Activated CD8-positive, alpha-beta memory T cell treated with anti-CD3 and anti-CD28 coated beads, Interleukin-2, amount 50 U/mL, for 4 hours (primary cell): ENCODE measurements at regions not wholly inside any gene's neighbourhood (a gene's known extent, or its start where the extent isn't known, plus 50 kb on each side); places are given as distances from the start of the nearest gene placed in this dataset.
"Not testable (repeated sequence)": the region's sequence is repeated elsewhere in the genome, so short reads cannot be mapped to it uniquely, and the experiment has no call there.

Experiments
- DNase-seq: peaks from one replicate; pipeline ENCODE4 v3.0.0-alpha.2; 2020

- no peak for DNase-seq
Observed at GRCh38 chr10:2047679-2048078, 310.4 kb upstream of the ADARB2 start.

GRCh38 chr10:2043379-2043778, 306.1 kb upstream of the ADARB2 start:
- DNase-seq = no peak

GRCh38 chr10:2038036-2038435, 300.7 kb upstream of the ADARB2 start:
- DNase-seq = no peak

GRCh38 chr10:2037246-2037645, 299.9 kb upstream of the ADARB2 start:
- DNase-seq = no peak

- DNase-seq = no peak
Observed at GRCh38 chr10:2036209-2036608, 298.9 kb upstream of the ADARB2 start.

- DNase-seq = no peak
Observed at GRCh38 chr10:2030046-2030445, 292.7 kb upstream of the ADARB2 start.

- no peak for DNase-seq
Observed at GRCh38 chr10:2026936-2027335, 289.6 kb upstream of the ADARB2 start.

GRCh38 chr10:2024750-2025149, 287.4 kb upstream of the ADARB2 start:
- DNase-seq = not testable (repeated sequence)

GRCh38 chr10:2023687-2024086, 286.4 kb upstream of the ADARB2 start:
- no peak for DNase-seq

GRCh38 chr10:2022401-2022800, 285.1 kb upstream of the ADARB2 start:
- DNase-seq = no peak

GRCh38 chr10:2020836-2021235, 283.5 kb upstream of the ADARB2 start:
- no peak for DNase-seq

GRCh38 chr10:2019803-2020202, 282.5 kb upstream of the ADARB2 start:
- DNase-seq = no peak

GRCh38 chr10:2019281-2019680, 282.0 kb upstream of the ADARB2 start:
- no peak for DNase-seq

- no peak for DNase-seq
Observed at GRCh38 chr10:2014541-2014940, 277.2 kb upstream of the ADARB2 start.

- no peak for DNase-seq
Observed at GRCh38 chr10:2012209-2012608, 274.9 kb upstream of the ADARB2 start.

- no peak for DNase-seq
Observed at GRCh38 chr10:2011106-2011716, 273.9 kb upstream of the ADARB2 start.

GRCh38 chr10:2005546-2005945, 268.2 kb upstream of the ADARB2 start:
- no peak for DNase-seq

GRCh38 chr10:1992930-1993329, 255.6 kb upstream of the ADARB2 start:
- DNase-seq = no peak

GRCh38 chr10:1989090-1989489, 251.8 kb upstream of the ADARB2 start:
- no peak for DNase-seq

GRCh38 chr10:1981976-1982375, 244.7 kb upstream of the ADARB2 start:
- no peak for DNase-seq

GRCh38 chr10:1980459-1980858, 243.1 kb upstream of the ADARB2 start:
- no peak for DNase-seq

- no peak for DNase-seq
Observed at GRCh38 chr10:1978584-1978983, 241.3 kb upstream of the ADARB2 start.

GRCh38 chr10:1977461-1977860, 240.1 kb upstream of the ADARB2 start:
- DNase-seq = no peak

GRCh38 chr10:1972406-1972805, 235.1 kb upstream of the ADARB2 start:
- no peak for DNase-seq

GRCh38 chr10:1968257-1969033, 231.1 kb upstream of the ADARB2 start:
- no peak for DNase-seq
